GM19193 (cell line): ENCODE measurements at regions not wholly inside any gene's neighbourhood (a gene's known extent, or its start where the extent isn't known, plus 50 kb on each side); places are given as distances from the start of the nearest gene placed in this dataset.

Experiments
- POLR2A ChIP-seq: IDR thresholded peaks from 4 replicates; pipeline ENCODE4 v1.6.1; 2011; ENCODE audit not compliant: insufficient read depth, insufficient read length; ENCODE audit errors: extremely low read depth

GRCh38 chr7:36032361-36032818, 120.7 kb upstream of the EEPD1 start:
- TF ChIP-seq POLR2A: no peak

- no peak for TF ChIP-seq POLR2A
Measured at GRCh38 chr7:36034020-36034419, 119.0 kb upstream of the EEPD1 start.

- TF ChIP-seq POLR2A: no peak
Measured at GRCh38 chr7:36035186-36035585, 117.9 kb upstream of the EEPD1 start.

GRCh38 chr7:36036590-36036989, 116.5 kb upstream of the EEPD1 start:
- TF ChIP-seq POLR2A: no peak

- TF ChIP-seq POLR2A: no peak
Measured at GRCh38 chr7:36037121-36037662, 115.9 kb upstream of the EEPD1 start.

GRCh38 chr7:36038063-36038721, 114.9 kb upstream of the EEPD1 start:
- TF ChIP-seq POLR2A: no peak

GRCh38 chr7:36039243-36039642, 113.8 kb upstream of the EEPD1 start:
- no peak for TF ChIP-seq POLR2A

GRCh38 chr7:36039671-36040070, 113.4 kb upstream of the EEPD1 start:
- TF ChIP-seq POLR2A: no peak

GRCh38 chr7:36040679-36041078, 112.4 kb upstream of the EEPD1 start:
- TF ChIP-seq POLR2A: no peak

- TF ChIP-seq POLR2A: no peak
Measured at GRCh38 chr7:36044101-36044892, 108.8 kb upstream of the EEPD1 start.

- no peak for TF ChIP-seq POLR2A
Measured at GRCh38 chr7:36045326-36045725, 107.7 kb upstream of the EEPD1 start.

- no peak for TF ChIP-seq POLR2A
Measured at GRCh38 chr7:36045830-36046341, 107.2 kb upstream of the EEPD1 start.

GRCh38 chr7:36047091-36047658, 105.9 kb upstream of the EEPD1 start:
- no peak for TF ChIP-seq POLR2A

GRCh38 chr7:36048141-36048901, 104.7 kb upstream of the EEPD1 start:
- no peak for TF ChIP-seq POLR2A

- no peak for TF ChIP-seq POLR2A
Measured at GRCh38 chr7:36048902-36049240, 104.2 kb upstream of the EEPD1 start.

GRCh38 chr7:36051501-36051900, 101.6 kb upstream of the EEPD1 start:
- no peak for TF ChIP-seq POLR2A

GRCh38 chr7:36053589-36053988, 99.5 kb upstream of the EEPD1 start:
- no peak for TF ChIP-seq POLR2A
